HG03066 (cell line): ENCODE measurements at regions not wholly inside any gene's neighbourhood (a gene's known extent, or its start where the extent isn't known, plus 50 kb on each side); places are given as distances from the start of the nearest gene placed in this dataset.
"Not testable (repeated sequence)": the region's sequence is repeated elsewhere in the genome, so short reads cannot be mapped to it uniquely, and the experiment has no call there.

Experiments used
- ATAC-seq: cut with Tn5 transposase; IDR thresholded peaks from one replicate; pipeline ENCODE4 v1.9.1; 2021; ENCODE audit warnings: low read depth; ENCODE audit not compliant: unreplicated experiment

- not testable (repeated sequence) for ATAC-seq
These were observed 62.8 kb downstream of the ARHGAP11B start for GRCh38 chr15:30688684-30689083.

- ATAC-seq: not testable (repeated sequence)
These were observed 64.2 kb downstream of the ARHGAP11B start for GRCh38 chr15:30690153-30690552.

DNA sequence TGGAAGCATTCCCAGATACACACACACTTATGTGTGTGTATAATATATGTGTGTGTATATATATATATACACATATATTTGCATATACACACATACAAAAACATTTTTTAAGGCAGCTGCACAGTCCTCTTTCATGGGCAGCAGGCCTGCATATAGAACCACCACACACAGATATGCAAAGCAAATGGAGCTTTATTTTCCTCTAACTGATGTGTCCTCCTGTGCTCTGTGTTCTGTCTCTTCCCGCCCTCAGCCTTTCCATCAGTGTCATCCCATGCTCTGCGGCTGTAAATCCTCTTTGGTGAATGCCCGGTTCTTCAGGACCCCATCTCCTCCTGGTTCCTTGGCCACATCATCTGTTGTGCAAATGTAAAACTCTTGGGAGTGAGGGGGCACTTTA lies 69.9 kb downstream of the ARHGAP11B start:
- not testable (repeated sequence) for ATAC-seq

GRCh38 chr15:30696439-30697314 lies 70.7 kb downstream of the ARHGAP11B start:
- peak; percentile 71 for ATAC-seq

DNA sequence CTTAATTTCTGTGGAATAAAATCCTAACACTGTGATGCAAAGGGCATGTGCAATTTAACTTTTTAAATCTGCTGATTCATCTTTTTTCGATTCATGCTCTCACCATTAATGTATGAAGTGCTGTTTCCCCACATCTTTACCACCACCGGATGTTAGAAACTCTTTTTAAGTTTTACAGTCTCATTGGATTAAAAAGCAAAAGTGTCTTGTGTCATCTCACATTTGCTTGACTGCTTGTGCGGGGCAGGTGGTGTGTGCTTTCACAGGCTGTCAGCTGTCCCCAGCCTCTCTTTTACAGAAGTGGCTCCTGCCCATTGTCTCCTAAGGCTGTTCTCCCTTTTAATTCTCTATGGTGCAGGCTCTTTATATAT lies 71.4 kb downstream of the ARHGAP11B start:
- ATAC-seq: peak; percentile 62

DNA sequence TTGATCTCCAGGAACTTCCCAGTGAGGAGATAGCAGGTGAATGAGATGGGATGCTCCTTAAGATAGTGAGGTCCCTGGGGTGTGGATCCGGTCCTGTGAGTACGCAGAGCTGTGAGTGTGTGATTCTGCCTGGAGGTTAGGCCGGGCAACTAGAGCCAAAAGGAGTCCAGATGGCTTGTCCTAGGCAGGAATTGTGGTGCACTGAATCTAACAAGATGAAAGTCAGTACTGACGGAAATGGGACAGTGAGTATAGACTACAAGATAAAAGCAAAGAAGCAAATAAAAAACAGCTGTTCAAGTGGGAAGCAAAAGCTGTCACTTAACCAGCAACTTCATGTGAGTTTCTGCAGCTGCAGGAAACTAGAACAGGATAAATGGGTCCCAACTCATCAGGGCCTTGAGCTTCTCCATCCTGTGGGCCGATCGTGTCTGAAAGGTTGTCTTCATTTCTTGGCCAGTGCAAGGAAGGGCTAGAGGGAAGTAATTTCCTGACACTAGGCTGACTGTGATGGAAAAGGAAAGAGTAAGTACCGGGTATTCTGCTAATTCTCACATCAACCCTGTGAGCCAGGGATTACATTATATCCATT lies 74.2 kb downstream of the ARHGAP11B start:
- not testable (repeated sequence) for ATAC-seq

DNA sequence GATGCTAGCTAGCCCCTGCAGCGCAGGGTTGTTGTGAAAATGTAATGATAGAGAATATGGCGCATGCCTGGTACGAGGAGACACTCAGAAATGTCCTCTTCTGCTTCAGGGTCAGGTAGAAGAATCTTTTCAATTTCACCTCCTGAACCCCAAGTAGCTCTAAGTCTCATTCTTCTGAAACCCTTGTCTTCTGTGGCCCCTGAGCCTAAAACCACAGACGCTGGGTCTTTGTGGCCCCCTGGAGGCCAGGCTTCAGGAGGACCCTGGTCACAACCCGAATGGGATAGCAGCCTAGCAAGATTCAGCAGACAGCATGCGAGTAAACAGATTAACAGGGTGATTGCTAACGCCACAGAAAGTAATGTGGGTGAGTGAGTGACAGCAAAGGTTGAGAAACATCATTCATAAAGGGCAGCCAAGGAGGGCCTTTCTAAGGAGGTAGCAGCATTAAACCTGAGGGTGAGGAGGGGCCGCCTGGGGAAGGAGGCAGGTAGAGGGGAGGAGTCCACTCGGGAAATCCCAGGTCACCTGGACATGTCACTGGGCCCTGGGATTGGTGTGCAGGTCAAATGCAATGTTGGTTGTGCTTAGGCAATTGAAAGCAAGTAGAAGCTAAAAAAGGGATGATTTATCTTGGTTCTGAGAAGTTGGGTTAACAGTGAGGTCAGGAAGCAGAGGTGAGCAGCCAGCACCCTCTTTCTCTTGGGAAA lies 82.2 kb downstream of the ARHGAP11B start:
- not testable (repeated sequence) for ATAC-seq

GRCh38 chr15:30708809-30709208 lies 82.9 kb downstream of the ARHGAP11B start:
- ATAC-seq: not testable (repeated sequence)

GRCh38 chr15:30718038-30718643 lies 92.2 kb downstream of the ARHGAP11B start:
- not testable (repeated sequence) for ATAC-seq

DNA sequence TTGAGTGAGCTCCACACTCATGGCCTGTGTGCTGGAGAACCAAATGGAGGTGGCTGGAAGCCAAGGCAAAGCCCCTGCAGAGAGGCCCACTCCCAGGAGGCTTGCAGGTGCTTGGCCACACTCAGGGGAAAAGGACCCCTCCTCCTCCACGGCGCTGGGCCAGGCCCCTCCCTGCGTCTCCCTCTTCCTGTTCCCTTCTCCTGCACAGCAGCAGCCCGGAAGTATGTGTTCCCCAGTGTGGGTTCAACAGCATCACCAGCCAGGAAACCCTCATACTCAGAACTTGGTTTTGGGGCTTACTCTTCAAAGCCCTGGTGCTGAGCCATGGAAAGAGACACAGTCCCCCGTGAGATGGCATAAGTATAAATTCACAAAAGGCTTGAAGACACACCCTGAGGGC lies 93.4 kb downstream of the ARHGAP11B start:
- not testable (repeated sequence) for ATAC-seq

- ATAC-seq: not testable (repeated sequence)
These were observed 94.9 kb downstream of the ARHGAP11B start for GRCh38 chr15:30720825-30721224.

DNA sequence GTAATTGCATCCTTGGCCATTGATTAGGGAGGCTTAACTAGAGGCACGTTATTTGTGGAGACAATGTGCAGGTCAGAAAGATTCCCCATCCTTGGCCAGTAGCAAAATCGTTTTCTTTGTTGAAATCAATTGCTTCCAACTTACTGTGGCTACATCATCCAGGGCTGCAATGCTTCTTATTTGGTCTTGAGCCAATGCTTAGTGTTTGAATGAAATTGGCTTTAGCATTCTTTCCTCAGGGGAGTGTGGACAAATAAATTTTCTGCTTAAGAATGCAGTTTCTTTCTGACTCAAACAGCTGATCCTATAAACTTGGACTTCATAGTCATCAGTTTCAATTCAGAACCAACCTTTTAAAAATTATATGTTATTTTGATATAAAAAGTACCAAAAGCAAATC lies 95.6 kb downstream of the ARHGAP11B start:
- ATAC-seq: not testable (repeated sequence)

GRCh38 chr15:30723540-30724175 lies 97.7 kb downstream of the ARHGAP11B start:
- not testable (repeated sequence) for ATAC-seq

- ATAC-seq: not testable (repeated sequence)
These were observed 104.1 kb downstream of the ARHGAP11B start for GRCh38 chr15:30729880-30730590.

DNA sequence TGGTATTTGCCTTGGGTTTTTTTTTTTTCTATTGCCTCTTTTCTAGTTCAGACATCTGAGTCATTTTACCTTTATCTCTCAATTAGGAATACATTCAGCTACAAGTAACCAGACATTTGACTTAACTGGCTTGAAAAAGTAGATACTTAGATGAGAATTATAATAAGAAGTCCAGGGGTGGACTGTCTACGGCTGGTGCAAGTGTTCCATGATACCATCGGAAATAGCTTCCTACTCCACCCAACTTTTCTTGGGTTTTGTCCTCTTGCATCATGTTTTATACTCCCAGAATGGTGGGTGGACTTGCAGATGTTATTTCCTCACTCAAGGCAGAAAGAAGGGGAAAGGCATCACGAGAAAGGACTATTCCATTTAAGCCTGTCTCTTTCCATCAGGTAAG lies 104.7 kb downstream of the ARHGAP11B start:
- not testable (repeated sequence) for ATAC-seq

- ATAC-seq: not testable (repeated sequence)
These were observed 106.2 kb downstream of the ARHGAP11B start for GRCh38 chr15:30732100-30732499.

DNA sequence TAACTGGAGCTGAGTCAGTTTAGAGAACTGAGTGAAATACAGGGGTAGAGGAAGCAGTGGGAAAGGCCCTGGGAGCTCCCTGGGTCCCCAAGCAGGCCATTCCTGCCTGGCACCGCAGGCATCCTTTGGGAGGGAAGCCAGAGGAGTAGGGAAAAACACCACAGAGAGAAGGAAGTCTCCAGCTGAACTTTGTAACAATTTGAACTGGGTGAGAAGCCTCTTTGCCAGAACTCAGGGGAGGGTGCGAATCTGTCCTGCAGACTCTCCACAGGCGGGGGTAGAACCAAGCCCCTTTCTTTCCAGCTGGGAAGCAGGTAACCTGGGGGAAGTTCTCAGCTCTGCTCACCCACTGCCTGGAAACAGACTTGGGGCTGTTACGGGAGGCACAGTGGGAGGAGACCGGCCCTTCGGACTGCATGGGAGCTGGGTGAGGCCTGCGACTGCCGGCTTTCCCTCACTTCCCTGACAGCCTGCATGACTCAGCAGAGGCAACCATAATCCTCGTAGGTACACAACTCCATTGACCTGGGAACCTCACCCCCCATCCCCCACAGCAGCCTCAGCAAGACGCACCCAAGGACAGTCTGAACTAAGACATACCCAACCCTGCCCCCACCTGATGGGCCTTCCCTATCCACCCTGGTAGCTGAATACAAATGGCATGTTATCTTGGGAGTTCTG lies 110.1 kb downstream of the ARHGAP11B start:
- ATAC-seq: not testable (repeated sequence)

- ATAC-seq: not testable (repeated sequence)
These were observed 116.9 kb downstream of the ARHGAP11B start for GRCh38 chr15:30742796-30743195.

DNA sequence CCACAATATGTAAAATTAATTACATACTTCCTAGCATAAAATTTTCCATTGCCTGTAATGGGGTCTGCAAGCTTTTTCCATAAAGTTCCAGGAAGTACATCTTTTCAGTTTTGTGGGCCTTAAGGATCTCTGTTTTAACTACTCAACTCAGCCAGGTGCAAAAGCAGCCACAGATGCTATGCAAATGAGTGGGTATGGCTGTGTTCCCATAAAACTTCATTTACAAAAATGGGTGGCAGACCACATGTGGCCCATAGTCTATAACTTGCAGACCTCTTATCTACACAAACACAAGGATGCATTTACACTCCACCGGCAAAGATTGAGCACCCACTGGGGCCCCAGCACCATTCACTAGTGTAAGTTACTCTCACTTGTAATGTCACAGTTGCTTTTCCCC lies 123.1 kb downstream of the ARHGAP11B start:
- ATAC-seq: not testable (repeated sequence)
